Esophagus muscularis mucosa (tissue), 4 donors: ENCODE measurements at regions not wholly inside any gene's neighbourhood (a gene's known extent, or its start where the extent isn't known, plus 50 kb on each side); places are given as distances from the start of the nearest gene placed in this dataset.

Source experiments
- DNase-seq: peaks from one replicate; pipeline ENCODE4 v3.0.0-alpha.2; 2017; ENCODE audit errors: extremely low spot score
- H3K27ac ChIP-seq, 4 donors: fragments of 200-600 bp; sonication (generic); replicated peaks in 1 of 4; 1 replicate in 3 of 4; 2 replicates in 1 of 4; pipeline ENCODE4 v1.5.1; 2016 to 2019; ENCODE audit warnings: mild to moderate bottlenecking in 1 of 4
- H3K27me3 ChIP-seq, 4 donors: fragments of 200-600 bp; sonication (generic); one replicate each; pipeline versions ENCODE4 v1.5.1 to v1.6.0; 2016 to 2019
- H3K36me3 ChIP-seq, 4 donors: fragments of 200-600 bp; sonication (generic); one replicate each; pipeline ENCODE4 v1.5.1; 2016 to 2019
- H3K4me1 ChIP-seq, 4 donors: fragments of 200-600 bp; sonication (generic); one replicate each; pipeline ENCODE4 v1.5.1; 2016 to 2019
- H3K4me3 ChIP-seq, 4 donors: fragments of 200-600 bp; sonication (generic); 1 replicate in 2 of 4; 2 replicates in 2 of 4; pipeline ENCODE4 v1.5.1; 2016 to 2019; ENCODE audit warnings: mild to moderate bottlenecking in 4 of 4, moderate library complexity in 1 of 4
- H3K9me3 ChIP-seq, 4 donors: fragments of 200-600 bp; sonication (generic); 1 replicate in 3 of 4; 2 replicates in 1 of 4; pipeline ENCODE4 v1.5.1; 2016 to 2019
- EP300 ChIP-seq: sonication (generic); formaldehyde crosslinking; IDR thresholded peaks from one replicate; pipeline ENCODE4 v1.6.1; 2017; ENCODE audit warnings: antibody characterized with exemption
- POLR2A ChIP-seq: fragments of 450-650 bp; IDR thresholded peaks from one replicate; pipeline ENCODE4 v1.6.1; 2017; ENCODE audit warnings: antibody characterized with exemption, moderate library complexity, mild to moderate bottlenecking, low read depth
- POLR2AphosphoS5 ChIP-seq, 2 donors: sonication (generic); formaldehyde crosslinking; IDR thresholded peaks; one replicate each; pipeline ENCODE4 v1.6.1; 2017; ENCODE audit warnings: antibody characterized with exemption in 2 of 2
- WGBS: methylation state at CpG from one replicate; pipeline ENCODE4 v1.1.5; 2018; 5-methylcytosine and 5-hydroxymethylcytosine counted together
- intact Hi-C: fragments of 100-400 bp; cut with DNase I; formaldehyde crosslinking; loops from one replicate; pipeline ENCODE4 v1.15.1; 2023
- TF ChIP-seq, protein P1 (sequence below), 3 experiments: fragments of 200-600 bp in 2 of 3; fragments of 450-650 bp in 1 of 3; sonication (generic) in 2 of 3; IDR thresholded peaks; one replicate each; pipeline ENCODE4 v1.5.1; 2017 to 2019; ENCODE audit warnings: antibody characterized with exemption in 3 of 3, mild to moderate bottlenecking in 2 of 3, moderate library complexity in 1 of 3

- Histone ChIP-seq H3K27me3 (no peaks in the 10 kb centered on the region), H3K36me3 (no peaks in the 10 kb centered on the region), H3K4me1 (no peaks in the 10 kb centered on the region), H3K9me3 (no peaks in the 10 kb centered on the region), H3K4me3 (no peak overlapping the region), H3K27ac (no peak overlapping the region)
- intact Hi-C loops = no loop called here
- DNase-seq = no peak
- TF ChIP-seq POLR2A = no peak
- TF ChIP-seq, protein P1, sequence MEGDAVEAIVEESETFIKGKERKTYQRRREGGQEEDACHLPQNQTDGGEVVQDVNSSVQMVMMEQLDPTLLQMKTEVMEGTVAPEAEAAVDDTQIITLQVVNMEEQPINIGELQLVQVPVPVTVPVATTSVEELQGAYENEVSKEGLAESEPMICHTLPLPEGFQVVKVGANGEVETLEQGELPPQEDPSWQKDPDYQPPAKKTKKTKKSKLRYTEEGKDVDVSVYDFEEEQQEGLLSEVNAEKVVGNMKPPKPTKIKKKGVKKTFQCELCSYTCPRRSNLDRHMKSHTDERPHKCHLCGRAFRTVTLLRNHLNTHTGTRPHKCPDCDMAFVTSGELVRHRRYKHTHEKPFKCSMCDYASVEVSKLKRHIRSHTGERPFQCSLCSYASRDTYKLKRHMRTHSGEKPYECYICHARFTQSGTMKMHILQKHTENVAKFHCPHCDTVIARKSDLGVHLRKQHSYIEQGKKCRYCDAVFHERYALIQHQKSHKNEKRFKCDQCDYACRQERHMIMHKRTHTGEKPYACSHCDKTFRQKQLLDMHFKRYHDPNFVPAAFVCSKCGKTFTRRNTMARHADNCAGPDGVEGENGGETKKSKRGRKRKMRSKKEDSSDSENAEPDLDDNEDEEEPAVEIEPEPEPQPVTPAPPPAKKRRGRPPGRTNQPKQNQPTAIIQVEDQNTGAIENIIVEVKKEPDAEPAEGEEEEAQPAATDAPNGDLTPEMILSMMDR (IDR thresholded peaks at IDR 0.05) = no peak
- TF ChIP-seq POLR2AphosphoS5 (IDR thresholded peaks at IDR 0.05) = no peak
- no peak for TF ChIP-seq EP300
- 33% methylated on average over 2 of the region's 2 CpGs for WGBS
These were observed 58.6 kb upstream of the NYAP2 start for GRCh38 chr2:225340923-225341322.

- Histone ChIP-seq H3K9me3 (no peaks in the 10 kb centered on the region), H3K27me3 (no peaks in the 10 kb centered on the region), H3K27ac (no peak overlapping the region), H3K4me1 (no peaks in the 10 kb centered on the region), H3K36me3 (no peaks in the 10 kb centered on the region), H3K4me3 (no peak overlapping the region)
- WGBS = 25% methylated on average over 1 of the region's 1 CpG
- intact Hi-C loops = no loop called here
- DNase-seq = no peak
- no peak for TF ChIP-seq POLR2A
- no peak for TF ChIP-seq EP300
- TF ChIP-seq POLR2AphosphoS5 (IDR thresholded peaks at IDR 0.05) = no peak
- TF ChIP-seq, protein P1 (IDR thresholded peaks at IDR 0.05) = no peak
These were observed 62.3 kb upstream of the NYAP2 start for GRCh38 chr2:225337183-225337582.

DNA sequence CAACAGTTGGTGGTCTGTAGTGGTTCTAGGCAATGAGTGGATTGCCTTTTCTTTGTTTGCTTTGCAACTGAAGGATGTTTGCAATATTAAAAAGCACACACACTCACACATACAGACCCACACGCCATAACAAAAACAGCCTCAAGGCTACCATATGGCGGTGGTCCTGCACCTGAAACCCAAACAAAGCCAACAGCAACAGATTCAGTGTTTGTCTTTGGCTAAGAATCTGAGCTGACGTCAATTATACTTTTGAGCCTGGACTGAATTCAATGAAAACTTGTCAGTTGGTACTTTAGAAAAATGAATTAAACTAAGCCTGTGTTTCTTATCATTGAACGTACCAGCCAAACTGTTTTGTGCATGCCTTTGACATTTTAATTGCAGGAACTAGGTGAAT is 65.0 kb upstream of the NYAP2 start:
- intact Hi-C loops = no loop called here
- WGBS = 46% methylated on average over 4 of the region's 4 CpGs
- H3K27me3 ChIP-seq = no peaks in the 10 kb centered on the region
- DNase-seq = no peak
- no peaks in the 10 kb centered on the region for H3K36me3 ChIP-seq
- no peak for TF ChIP-seq EP300
- TF ChIP-seq, protein P1 (IDR thresholded peaks at IDR 0.05) = no peak
- no peak for TF ChIP-seq POLR2AphosphoS5 (IDR thresholded peaks at IDR 0.05)
- TF ChIP-seq POLR2A = no peak
- H3K27ac ChIP-seq = no peak overlapping the region
- H3K4me3 ChIP-seq = no peak overlapping the region
- H3K9me3 ChIP-seq = peaks cover 0 to 3% (median 0%) of the 10 kb centered on the region in 4 donors
- H3K4me1 ChIP-seq = no peaks in the 10 kb centered on the region

DNA sequence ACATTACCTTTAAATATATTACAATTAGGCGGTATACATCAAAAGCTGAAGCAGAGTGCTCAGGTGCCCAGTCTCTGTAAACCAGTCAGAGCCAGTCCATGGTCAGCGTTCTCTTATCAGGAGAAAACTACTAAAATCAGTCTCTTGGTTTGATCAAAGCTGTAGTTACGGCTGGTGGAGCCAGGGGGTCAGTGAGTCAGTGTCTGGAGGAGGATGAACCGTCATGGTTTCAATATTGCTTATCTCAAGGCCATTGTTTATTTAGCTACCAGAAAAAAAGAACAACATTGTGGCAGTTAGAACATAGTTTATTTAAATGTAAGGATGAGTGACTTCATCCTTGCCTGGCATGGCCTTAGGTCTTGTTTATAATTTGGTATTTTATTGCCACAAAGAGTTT is 71.3 kb upstream of the NYAP2 start:
- intact Hi-C loops = no loop called here
- no peak overlapping the region for H3K27ac ChIP-seq
- TF ChIP-seq EP300 = no peak
- TF ChIP-seq, protein P1 (IDR thresholded peaks at IDR 0.05) = no peak
- TF ChIP-seq POLR2A = no peak
- no peak for TF ChIP-seq POLR2AphosphoS5 (IDR thresholded peaks at IDR 0.05)
- no peak overlapping the region for H3K4me3 ChIP-seq
- WGBS = 56% methylated on average over 4 of the region's 4 CpGs
- no peak for DNase-seq
- no peaks in the 10 kb centered on the region for H3K27me3 ChIP-seq
- no peaks in the 10 kb centered on the region for H3K36me3 ChIP-seq
- no peaks in the 10 kb centered on the region for H3K4me1 ChIP-seq
- peaks cover 0 to 3% (median 0%) of the 10 kb centered on the region in 4 donors for H3K9me3 ChIP-seq

DNA sequence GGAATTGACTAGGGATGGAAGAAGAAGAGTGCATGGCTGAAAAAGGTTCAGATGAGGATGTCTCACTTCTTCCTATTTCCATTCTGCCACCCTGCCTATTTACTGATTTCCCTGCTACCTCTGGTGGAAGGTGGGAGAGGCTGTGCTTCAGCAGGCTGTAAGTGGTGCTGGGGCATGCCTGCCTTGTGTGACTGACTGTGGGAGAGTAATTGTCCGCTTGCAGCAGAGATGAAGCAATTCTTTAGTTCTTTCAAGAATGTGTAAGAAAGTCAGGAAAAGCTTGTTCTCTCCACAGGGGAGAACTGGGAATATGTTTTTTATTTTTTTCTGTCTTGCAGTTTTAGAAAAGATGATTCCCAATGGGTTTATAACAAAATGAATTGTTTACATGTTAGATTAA is 72.5 kb upstream of the NYAP2 start:
- TF ChIP-seq POLR2AphosphoS5 (IDR thresholded peaks at IDR 0.05) (no peak), POLR2A (no peak), EP300 (no peak)
- TF ChIP-seq, protein P1 (IDR thresholded peaks at IDR 0.05) = no peak
- Histone ChIP-seq H3K36me3 (no peaks in the 10 kb centered on the region), H3K27ac (no peak overlapping the region), H3K4me3 (no peak overlapping the region), H3K27me3 (no peaks in the 10 kb centered on the region), H3K4me1 (no peaks in the 10 kb centered on the region), H3K9me3 (peaks cover 0 to 1% (median 0%) of the 10 kb centered on the region in 4 donors)
- 52% methylated on average over 1 of the region's 1 CpG for WGBS
- intact Hi-C loops = no loop called here
- DNase-seq = no peak
